SH-SY5Y (cell line): ENCODE measurements at regions not wholly inside any gene's neighbourhood (a gene's known extent, or its start where the extent isn't known, plus 50 kb on each side); places are given as distances from the start of the nearest gene placed in this dataset.

Experiments
- GATA2 ChIP-seq: IDR thresholded peaks from 2 replicates; pipeline ENCODE4 v1.6.1; 2011; ENCODE audit warnings: mild to moderate bottlenecking, low read depth, low read length
- GATA3 ChIP-seq: IDR thresholded peaks from 2 replicates; pipeline ENCODE4 v1.6.1; 2011; ENCODE audit warnings: low read depth, mild to moderate bottlenecking, low read length, moderate library complexity

DNA sequence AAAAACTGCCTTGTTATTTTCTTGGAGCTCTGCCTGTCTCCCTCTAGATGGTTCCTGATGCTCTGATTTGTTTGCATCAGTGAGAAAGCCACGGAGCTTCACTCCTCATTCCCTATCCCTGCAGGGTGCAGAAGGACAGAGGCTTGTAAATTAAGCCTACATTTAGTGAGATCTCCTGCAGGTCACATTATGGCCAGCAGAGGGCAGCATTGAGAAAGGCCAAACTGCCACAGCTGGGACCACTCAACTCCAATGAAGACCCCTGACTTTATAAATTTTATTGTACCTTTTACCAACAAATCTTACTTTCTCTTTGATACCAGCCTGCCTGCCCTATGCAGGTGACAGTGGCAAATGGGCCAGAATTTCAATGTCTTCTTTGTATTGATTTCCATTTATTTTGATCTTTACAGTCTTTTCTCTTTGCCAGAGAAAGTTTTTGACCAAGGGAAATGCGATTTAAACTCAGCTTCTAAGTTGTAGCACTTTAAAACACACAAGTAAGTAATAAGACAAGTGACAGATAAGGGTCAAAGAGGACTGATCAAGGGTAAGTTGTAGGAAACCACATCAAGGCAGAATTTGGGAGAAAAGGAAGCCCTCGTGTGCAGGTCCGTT lies 1029.1 kb upstream of the KLHL29 start:
- TF ChIP-seq GATA3 (no peak), GATA2 (no peak)
